LNCAP (cell line): ENCODE measurements at regions not wholly inside any gene's neighbourhood (a gene's known extent, or its start where the extent isn't known, plus 50 kb on each side); places are given as distances from the start of the nearest gene placed in this dataset.

ENCODE experiments used
- TF ChIP-seq, protein P1 (sequence below): fragments of 450-650 bp; IDR thresholded peaks from 2 replicates; pipeline ENCODE4 v1.5.1; 2017; ENCODE audit warnings: mild to moderate bottlenecking

DNA sequence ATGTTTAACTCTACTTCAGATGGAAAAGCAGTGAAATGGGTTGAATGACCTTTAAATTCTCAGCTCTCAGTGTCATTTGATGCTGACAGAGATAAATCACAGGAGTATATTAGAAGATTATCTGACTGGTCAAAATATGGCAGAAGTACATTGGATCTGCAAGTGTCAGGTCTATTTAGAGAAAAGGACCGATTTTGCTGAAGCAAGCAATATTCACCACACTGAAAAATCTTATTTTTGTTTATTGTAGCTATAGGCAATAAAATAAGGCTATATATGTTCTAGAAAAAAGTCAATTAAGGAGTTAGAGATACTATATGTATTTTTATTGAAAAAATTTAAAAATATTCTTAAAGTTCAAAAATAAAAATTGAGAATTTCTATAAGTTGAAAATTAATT, 325.3 kb downstream of the CXXC4 start:
- TF ChIP-seq, protein P1, sequence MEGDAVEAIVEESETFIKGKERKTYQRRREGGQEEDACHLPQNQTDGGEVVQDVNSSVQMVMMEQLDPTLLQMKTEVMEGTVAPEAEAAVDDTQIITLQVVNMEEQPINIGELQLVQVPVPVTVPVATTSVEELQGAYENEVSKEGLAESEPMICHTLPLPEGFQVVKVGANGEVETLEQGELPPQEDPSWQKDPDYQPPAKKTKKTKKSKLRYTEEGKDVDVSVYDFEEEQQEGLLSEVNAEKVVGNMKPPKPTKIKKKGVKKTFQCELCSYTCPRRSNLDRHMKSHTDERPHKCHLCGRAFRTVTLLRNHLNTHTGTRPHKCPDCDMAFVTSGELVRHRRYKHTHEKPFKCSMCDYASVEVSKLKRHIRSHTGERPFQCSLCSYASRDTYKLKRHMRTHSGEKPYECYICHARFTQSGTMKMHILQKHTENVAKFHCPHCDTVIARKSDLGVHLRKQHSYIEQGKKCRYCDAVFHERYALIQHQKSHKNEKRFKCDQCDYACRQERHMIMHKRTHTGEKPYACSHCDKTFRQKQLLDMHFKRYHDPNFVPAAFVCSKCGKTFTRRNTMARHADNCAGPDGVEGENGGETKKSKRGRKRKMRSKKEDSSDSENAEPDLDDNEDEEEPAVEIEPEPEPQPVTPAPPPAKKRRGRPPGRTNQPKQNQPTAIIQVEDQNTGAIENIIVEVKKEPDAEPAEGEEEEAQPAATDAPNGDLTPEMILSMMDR = no peak

DNA sequence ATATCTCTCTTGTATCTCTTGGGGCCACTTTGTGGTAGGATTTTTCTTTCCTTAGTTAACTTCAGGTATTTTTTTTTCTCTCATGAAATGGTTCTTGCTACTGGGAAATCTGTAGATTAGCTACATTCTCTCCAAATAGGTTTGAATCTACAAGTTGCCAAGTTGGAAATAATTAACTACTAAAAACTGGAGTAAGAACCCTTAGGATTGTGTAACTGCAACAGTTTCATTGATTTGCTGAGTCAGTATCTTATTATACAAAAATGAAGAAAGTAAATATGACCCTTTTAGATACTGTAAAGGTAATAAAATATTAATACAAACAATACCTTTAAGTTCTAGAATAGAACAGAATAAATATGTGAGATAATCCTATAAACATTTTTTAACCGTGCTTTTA, 327.9 kb downstream of the CXXC4 start:
- TF ChIP-seq, protein P1 = no peak

DNA sequence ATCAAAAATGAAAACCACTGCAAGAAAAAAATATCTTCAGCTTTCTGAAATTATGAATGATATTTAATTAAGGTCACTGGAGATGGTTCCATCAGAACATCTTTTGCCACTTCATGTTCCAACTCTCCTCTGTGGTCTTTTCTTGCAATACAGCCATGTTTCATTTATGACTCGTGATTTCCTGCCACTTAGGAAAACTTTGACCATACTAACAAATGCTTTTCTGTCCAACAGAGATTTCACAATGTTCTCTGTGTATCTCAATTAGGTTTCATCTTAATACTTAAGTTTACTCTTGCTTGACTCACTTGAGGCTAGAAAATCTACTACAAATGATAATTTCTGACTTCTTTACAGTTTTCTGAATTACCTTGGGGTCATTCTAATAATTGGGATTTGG, 330.9 kb downstream of the CXXC4 start:
- TF ChIP-seq, protein P1 = no peak

DNA sequence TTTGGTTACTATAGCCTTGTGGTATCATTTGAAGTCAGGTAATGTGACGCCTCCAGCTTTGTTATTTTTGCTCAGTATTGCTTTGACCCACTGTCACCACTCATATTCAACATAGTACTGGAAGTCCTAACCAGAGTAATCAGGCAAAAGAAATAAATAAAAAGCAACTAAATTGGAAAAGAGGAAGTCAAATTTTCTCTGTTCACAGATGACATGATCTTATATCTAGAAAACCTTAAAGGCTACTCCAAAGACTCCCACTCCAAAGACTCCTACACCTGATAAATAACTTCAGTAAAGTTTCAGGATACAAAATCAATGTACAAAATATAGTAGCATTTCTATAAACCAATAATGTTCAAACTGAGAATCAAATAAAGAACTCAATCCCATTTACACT, 348.6 kb downstream of the CXXC4 start:
- TF ChIP-seq, protein P1 = no peak

DNA sequence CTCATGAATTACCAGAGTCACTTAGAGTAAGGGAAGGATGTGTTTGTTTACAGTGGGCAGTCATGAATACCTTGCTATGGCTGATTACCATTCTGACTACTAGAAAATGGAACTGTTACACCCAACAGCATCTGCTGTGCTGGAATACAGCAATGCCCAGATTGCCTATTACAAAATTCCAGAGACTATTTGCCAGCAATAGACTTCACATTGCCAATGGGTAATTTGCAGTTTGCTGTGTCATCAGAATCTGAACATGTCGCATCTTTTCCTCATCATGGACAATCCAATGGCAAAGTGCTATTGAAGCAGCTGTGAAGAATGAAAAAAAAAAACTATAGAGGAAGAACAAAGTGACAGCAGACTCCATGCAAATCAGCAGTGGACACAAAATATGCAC, 356.6 kb downstream of the CXXC4 start:
- TF ChIP-seq, protein P1 = no peak

DNA sequence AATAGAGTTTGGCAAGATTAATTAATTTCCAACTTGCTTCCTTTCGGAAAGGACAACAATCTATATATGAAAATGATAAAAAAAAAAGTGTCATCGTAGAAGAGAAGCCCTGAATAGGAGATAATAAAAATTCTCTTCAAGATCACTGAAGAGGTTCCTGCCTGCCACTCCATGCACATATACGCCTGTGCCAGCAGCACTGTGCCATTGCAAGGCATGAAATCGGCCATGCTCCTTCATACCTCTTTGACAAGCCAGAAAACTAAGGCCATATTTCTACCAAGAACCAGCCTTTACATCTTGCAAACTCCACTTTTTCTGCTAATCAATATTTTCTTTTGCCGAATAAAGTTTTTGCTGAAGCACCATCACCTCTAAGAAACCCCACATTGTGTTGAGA, 365.5 kb downstream of the CXXC4 start:
- TF ChIP-seq, protein P1 = no peak

DNA sequence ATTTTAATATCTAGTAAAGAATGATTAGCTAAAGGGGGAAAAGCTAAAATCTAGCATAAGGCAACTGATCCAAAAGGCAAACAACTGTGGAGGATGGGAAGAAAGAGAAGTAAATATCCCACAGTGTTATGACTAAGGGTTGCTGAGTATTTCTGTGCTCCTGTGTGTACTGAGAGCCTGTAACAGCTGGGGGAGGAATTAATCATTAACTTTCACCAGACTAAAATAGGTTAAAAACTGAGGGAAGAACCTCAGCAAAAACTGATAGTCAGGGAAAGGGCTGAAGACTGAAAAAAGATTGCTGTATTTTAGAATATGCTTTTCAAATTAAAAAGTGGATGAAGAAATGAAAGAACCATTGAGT, 365.9 kb downstream of the CXXC4 start:
- TF ChIP-seq, protein P1 = no peak

DNA sequence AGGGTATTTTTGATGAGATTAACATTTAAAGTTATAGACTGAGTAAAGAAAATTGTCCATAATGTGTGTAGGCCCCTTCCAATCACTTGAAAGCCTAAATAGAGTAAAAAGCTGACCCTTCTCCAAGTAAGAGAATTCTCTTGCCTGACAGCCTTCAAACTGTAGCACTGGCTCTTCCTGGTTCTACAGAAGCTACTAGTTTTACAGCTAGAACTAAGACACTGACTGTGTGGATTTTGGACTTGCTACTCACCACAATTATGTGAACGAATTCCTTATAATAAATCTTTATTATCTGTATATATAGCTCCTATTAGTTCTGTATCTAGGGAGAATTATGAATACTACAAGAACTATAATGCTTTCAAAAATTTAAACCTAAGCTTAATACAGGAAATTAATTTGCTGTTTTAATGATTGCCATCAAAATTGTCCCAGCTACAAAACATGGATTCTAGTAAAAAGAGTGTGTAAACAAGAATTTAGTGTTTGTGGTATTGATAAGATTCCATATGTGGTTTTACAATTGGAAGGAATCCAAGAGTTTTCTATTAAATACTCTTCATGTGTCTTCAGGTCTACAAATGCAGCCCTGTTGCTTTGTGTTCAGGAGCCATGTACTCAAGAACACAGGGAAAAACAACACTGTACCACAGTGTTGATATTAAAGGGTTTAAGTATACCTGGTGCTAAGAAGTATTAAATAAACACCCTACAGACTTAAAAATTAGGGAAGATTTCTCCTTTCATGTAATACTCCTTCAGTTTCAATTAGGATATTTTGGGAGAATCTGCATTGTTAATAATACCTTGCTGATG, 366.5 kb downstream of the CXXC4 start:
- TF ChIP-seq, protein P1 = no peak
